ENCODE measurements at regions not wholly inside any gene's neighbourhood (a gene's known extent, or its start where the extent isn't known, plus 50 kb on each side); places are given as distances from the start of the nearest gene placed in this dataset.
"Not testable (repeated sequence)": the region's sequence is repeated elsewhere in the genome, so short reads cannot be mapped to it uniquely, and the experiment has no call there.

GRCh38 chr6:128736780-128737179, 146.2 kb upstream of the LAMA2 start:
- ATAC-seq: no peak

- no peak for ATAC-seq
Measured at GRCh38 chr6:128731249-128732165, 151.4 kb upstream of the LAMA2 start.

DNA sequence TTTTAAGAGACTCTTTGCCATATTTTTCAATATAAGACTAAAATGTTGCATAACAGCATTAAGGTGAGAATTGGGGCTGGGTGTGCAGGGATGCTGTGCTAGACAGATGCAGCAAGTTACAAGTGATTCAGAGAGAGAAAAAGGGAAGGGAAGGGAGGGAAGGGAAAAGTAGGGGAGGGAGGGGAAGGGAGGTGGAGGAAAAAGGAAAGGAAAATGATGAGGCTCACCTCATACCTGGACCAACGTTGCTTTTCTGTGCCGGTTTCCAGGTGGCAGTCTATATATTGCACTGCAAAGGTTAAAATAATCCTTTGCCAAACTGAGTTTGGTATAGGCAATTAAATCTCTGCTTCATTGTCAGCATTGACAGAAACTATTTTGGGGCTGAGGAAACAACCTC, 155.4 kb upstream of the LAMA2 start:
- no peak for ATAC-seq

DNA sequence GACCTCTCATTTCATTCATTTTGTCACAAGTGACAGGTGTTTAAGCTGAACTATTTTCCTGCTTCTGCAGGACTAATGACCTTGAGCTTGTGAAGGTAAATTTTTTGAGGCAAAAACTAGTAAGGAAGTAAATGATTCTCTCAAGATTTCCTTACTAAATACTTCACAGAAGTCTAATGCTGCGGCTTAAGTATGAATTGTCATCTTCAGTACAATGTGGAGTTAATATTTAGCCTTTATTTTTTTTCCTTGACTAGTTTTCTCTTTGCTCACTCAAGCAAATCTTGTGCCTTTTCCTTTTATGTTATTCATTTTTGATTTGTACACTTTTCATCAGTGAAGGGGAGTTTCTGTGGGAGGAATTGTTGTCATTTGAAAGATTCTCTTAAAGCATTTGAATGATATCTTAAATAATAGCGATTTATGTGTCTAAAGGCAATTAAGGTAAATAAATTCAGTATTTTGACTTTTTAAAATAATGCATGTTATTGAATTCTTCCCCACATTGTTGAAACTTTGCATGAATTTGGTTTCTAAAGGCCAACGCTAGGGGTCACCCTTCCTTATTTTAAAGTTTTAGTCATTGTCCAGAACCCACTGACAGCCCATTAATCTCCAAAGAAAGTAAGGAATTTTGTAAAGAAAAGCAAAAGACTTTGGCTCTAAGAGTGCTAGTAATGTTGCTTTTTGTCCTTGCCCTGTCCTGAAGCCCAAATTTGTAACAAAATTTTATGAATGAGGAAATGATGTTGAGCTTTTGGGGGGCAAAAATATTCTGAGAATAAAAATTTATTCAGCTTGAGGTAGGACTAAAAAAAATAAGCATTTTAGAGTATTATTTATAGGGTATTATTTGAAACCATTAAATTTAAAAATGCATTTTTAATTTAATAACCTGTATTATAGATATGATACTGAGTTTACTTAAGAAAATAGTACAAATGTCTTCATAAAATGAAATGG, 157.4 kb upstream of the LAMA2 start:
- no peak for ATAC-seq

DNA sequence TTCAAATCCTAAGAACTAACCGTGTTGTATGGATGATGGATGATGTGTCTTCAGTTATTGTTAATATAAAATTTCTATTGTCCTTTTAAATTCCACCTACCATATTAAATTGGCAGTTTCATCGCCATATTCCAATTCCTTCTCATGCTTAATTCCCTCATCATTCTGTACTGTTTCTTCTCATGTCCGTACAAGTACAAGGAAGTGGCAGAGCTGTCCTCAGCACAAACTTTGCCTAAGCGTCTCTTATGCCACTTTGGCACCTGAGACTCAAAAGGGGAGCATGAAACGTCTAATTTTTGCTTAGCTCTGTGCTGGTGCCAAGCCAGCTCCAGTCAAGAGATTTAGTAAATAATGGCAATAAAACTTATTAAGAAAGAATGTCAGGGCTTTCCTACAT, 158.2 kb upstream of the LAMA2 start:
- ATAC-seq: peak; percentile 50

- peak; percentile 41 for ATAC-seq
Measured at GRCh38 chr6:128723667-128724066, 159.3 kb upstream of the LAMA2 start.

GRCh38 chr6:128720891-128721290, 162.0 kb upstream of the LAMA2 start:
- ATAC-seq: no peak

DNA sequence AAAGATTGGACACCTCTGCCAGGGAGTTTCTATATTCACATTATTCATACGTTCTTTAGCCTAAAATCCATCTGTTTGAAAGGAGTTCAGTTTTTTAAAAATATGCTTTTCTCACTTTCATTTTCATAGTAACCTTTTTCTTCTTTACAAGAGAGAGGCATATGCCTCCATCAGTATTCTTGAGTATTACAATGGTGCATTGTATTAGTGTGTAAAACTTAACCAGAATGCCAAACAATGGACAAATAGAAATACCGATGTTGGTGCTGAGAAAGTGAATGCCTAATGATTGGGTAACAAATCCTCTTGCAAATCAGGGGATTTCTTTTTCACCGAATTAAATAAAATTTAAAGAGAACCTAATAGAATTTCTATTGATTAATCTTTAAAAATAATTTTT, 163.2 kb upstream of the LAMA2 start:
- ATAC-seq: no peak

DNA sequence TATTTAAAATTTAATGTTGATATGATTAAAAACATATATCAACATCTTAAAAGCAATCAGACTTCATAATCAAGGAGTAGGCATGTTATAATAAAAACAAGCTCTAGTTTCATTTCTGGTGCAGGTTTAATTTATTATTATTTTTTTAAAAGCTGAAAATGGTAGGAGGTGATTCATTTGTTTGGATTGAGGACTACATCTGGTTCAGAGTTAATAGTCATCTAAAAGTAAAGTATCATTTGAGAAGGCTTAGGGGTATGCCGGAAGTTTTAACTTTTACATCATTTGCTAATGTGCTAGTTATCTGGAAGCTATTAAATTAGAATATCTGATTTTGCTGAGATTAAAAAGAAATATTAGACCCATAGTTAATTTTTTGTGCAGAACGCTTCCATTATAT, 169.5 kb upstream of the LAMA2 start:
- no peak for ATAC-seq

DNA sequence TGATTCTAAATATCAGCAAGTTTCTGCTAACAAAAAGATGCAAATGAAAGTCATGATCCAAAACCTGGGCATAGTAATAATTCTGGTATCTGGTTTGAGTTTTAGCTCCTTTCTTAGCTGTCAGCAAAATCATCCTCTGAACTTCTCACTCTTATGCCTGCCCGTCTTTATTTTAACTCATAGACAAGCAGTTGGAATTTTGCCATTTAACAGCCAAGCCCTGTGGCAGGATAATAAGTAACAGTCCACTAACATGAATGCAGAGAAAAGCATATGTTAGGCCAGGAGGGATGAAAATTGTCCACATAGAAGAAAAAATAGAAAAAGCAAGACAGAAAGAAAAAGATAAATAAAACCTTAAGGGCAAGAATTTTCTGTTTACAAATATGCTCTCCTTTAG, 170.0 kb upstream of the LAMA2 start:
- ATAC-seq: no peak

DNA sequence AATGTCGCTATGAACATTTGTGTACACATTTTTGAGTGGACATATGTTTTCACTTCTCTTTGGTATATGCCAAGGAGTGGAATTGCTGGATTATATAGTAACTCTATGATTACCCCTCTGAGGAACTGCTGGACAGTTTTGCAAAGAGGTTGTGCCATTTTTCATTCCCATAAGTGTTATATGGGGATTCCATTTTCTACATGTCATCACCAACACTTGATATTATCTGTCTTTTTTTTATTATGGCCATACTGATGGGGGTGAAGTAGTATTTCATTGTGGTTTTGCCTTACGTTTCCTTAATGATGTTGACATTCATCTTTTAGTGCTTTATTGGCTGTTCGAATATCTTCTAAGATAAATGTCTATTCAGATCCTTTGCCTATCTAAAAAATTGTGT, 171.8 kb upstream of the LAMA2 start:
- ATAC-seq: no peak

GRCh38 chr6:128710315-128710714, 172.6 kb upstream of the LAMA2 start:
- ATAC-seq: no peak

DNA sequence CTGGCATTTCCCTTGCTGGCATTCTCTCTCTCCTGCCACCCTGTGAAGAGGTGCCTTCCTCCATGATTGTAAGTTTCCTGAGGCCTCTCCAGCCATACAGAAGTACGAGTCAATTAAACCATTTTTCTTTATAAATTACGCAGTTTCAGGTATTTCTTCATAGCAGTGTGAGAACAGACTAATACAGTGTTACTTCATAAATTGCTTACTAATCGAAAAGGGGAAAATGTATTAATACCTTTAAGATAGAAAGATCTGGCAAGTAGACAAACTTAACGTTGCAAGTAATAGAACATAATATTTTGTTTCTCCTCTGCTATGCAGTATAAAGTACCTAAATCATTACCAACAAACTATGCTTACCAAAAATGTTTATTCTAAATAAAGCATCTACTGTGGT, 178.3 kb upstream of the LAMA2 start:
- ATAC-seq: no peak

- ATAC-seq: not testable (repeated sequence)
Measured at GRCh38 chr6:128703794-128704193, 179.1 kb upstream of the LAMA2 start.

GRCh38 chr6:128696691-128697689, 176.6 kb upstream of the PTPRK start:
- peak; percentile 78 for ATAC-seq

- ATAC-seq: no peak
Measured at GRCh38 chr6:128694303-128695009, 174.1 kb upstream of the PTPRK start.

- ATAC-seq: no peak
Measured at GRCh38 chr6:128690063-128690462, 169.7 kb upstream of the PTPRK start.

DNA sequence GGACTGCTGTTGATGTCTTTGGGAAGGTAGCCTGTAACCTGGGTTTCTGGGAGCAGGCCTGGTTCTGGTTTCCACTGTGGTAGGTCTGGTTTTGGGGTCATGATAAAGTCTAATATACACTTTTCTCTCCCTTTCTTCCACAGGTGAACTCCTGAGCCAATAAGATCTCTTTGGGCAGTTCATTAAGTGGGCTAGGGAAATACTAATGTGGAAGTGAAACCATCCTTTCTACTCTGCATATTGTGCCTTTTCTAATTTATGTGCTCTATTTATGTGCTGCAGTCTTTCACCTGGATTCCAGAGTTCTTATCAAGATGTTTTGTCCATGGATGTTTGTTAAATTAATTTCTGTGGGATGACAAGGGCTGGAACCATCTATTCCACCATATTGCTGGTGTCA, 165.7 kb upstream of the PTPRK start:
- ATAC-seq: no peak

- ATAC-seq: peak; percentile 44
Measured at GRCh38 chr6:128676456-128676855, 156.1 kb upstream of the PTPRK start.

GRCh38 chr6:128672023-128672422, 151.6 kb upstream of the PTPRK start:
- ATAC-seq: no peak

GRCh38 chr6:128667339-128667858, 147.0 kb upstream of the PTPRK start:
- no peak for ATAC-seq

All from esophagus mucosa (tissue), 1 donor.